Hematopoietic multipotent progenitor cell treated with erythropoietin and hydrocortisone succinate and interleukin-3 and kit ligand, for 8 days (in vitro differentiated cells): ENCODE measurements at regions not wholly inside any gene's neighbourhood (a gene's known extent, or its start where the extent isn't known, plus 50 kb on each side); places are given as distances from the start of the nearest gene placed in this dataset.

ENCODE experiments used
- DNase-seq: peaks from one replicate; pipeline ENCODE4 v3.0.0-alpha.2; 2015

- no peak for DNase-seq
Observed at GRCh38 chr6:128663238-128663637, 142.8 kb upstream of the PTPRK start.

GRCh38 chr6:128659878-128660622, 139.7 kb upstream of the PTPRK start:
- DNase-seq = no peak

- no peak for DNase-seq
Observed at GRCh38 chr6:128659276-128659675, 138.9 kb upstream of the PTPRK start.

- no peak for DNase-seq
Observed at GRCh38 chr6:128657181-128657580, 136.8 kb upstream of the PTPRK start.

- no peak for DNase-seq
Observed at GRCh38 chr6:128655978-128656498, 135.6 kb upstream of the PTPRK start.

DNA sequence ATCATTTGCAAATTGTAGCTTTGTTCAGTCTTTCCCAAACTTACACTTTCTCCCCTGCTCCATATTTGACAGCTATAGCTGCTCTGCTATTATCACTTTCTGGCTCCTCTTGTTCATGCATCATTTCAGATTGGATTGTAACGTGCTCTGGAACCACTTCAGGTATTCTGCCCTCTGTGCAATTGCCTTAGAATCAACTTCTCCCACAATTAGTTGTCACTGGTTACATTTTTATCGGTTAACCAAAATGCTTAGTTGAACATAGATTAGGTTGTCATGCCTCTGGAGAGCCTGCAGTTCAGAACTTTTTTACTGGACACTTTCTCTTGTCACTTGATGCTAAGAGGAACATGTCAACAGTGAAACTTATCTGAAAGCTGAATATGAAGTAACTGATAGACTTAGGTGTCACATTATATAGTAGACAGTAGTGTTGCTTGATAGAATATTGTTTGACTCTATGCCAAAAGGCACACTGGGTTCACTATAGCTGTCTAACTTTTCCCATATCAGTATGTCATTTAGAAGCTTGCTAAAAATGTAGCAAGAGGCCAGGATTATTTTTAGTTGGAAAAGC, 127.7 kb upstream of the PTPRK start:
- no peak for DNase-seq

GRCh38 chr6:128642132-128642531, 121.7 kb upstream of the PTPRK start:
- no peak for DNase-seq

- no peak for DNase-seq
Observed at GRCh38 chr6:128641703-128642102, 121.3 kb upstream of the PTPRK start.

DNA sequence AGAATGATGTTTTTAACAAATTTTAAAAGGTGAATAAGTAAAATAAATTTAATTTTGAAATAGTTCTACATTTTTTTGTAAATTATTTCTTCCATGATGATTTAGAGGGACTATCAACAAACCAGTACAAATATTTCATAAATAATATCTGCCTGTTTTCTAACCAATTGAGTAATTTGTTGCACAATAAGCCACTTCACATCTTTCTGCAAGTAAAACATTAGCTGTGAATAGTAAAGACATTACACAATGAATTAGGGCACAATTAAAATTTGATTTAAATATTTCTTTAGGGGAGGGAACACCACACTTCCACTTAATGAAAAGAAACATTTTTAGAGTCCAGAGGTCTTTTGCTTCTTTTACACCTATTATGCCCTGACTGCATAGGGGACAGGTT, 118.4 kb upstream of the PTPRK start:
- DNase-seq = no peak

DNA sequence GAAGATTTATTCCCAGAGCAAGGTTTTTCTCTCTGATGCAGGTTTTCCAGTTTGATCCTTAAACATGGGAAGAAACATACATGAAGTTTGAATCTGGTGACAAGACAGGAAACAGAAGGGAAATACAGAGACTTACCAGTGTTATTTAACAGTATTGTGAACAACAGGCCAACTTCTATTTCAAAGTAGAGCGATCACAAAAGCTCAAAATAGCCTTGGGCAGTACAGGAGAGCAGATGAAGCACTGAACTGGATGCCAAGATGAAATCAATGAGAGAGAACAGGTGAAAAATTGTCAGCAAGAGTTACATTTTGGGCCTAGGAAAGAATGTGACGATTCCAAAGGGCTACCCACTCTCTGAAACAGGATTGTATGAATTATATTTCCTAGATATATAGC, 114.8 kb upstream of the PTPRK start:
- DNase-seq = no peak

DNA sequence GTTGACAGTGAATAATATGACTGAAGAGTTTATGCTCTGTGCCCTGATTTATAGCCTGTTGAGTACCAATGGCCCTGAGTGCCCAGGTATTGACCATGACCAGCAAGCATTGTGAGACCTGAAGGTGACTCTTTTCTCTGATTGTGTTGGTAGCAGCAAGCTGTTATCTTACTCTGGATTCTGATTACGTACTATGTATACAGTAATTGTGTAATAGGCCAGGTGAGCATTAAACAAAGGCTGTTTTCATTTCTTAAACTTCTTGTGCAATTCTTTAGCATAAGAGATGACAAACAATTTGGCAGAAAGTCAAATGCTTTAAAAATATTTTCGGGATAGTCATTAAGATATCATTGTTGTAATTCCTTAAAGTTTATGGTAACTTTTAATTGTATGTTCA, 111.7 kb upstream of the PTPRK start:
- no peak for DNase-seq

DNA sequence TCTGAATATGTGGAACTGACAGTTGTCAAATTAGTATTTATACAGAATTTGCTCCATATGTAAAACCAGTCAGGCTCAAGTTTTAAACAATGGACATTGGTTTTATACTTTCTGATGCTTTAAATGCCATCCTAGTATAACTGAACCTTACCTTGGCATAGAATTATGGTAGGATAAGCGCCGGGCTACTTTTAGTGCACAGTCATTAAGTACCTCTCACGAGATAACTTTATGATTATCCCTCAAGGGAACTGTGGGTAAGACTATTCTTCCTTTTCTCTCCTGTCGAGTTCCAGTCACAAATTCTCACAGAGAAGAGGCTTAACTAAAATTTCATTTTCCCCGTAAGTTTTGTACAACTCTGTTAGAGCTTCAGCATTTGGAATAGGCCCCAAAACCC, 110.6 kb upstream of the PTPRK start:
- DNase-seq = no peak

GRCh38 chr6:128630213-128630612, 109.8 kb upstream of the PTPRK start:
- no peak for DNase-seq

DNA sequence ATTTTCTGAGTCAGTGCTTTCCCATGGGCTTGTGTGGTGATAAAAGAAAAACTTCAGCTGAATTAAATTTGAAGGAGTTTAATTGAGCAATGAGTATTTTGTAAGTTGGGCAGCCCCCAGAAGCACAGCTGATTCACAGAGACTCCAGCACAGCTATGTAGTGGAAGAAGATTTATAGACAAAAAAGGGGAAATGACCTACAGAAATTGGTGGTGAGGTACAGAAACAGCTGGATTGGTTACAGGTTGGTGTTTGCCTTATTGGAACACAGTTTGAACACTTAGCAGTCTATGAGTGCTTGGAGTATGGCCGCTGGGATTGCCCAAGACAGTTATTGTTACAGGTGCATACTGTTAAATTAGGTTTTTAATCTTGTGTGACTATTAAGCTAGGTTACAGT, 96.9 kb upstream of the PTPRK start:
- no peak for DNase-seq

- DNase-seq = no peak
Observed at GRCh38 chr6:128616342-128616741, 95.9 kb upstream of the PTPRK start.

DNA sequence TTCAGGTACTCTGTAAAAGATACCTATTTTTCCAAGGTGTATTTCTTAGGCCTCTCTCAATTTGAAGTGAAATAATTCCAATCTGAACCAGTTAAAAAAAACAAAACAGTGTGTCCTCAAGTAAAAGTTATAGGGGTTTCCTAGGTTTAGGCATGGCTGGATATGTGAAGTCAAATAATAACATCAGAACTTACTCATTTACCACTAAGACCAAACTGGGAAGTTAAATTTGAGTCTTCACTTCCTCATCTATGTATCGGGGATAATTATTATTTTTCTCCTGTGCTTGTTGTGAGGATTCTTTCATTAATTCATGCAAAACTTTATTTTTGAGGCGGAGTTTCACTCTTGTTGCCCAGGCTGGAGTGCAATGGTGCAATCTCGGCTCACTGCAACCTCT, 86.2 kb upstream of the PTPRK start:
- no peak for DNase-seq

GRCh38 chr6:128605961-128606360, 85.6 kb upstream of the PTPRK start:
- DNase-seq = no peak

GRCh38 chr6:128601060-128601459, 80.7 kb upstream of the PTPRK start:
- no peak for DNase-seq

DNA sequence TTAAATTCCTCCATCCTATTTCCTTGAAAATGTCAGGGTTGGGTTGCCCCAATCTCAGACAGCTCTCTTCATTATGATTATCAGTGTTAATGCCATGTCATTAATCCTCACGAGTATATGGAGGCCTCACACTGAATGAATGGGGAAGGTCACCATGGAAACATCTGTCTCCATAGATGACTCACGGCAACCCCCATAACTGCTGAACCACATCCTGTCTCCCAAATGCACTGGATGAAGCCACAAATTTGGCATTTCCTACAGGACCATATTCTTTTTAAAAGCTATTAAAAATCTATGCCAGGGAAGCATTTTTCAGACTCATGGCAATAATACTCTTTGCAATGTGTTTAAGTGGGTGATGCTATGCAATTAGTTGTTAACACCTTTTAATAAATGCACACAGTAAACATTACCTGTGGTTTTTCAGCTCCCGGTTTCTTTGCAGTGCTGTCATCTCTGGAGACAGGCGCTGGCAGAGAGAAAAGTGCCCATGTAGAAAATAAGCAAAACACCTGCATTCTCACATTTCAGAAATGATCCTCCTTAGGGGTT, 80.1 kb upstream of the PTPRK start:
- DNase-seq = no peak

- DNase-seq = no peak
Observed at GRCh38 chr6:128599036-128599435, 78.6 kb upstream of the PTPRK start.

- DNase-seq = no peak
Observed at GRCh38 chr6:128598571-128598970, 78.2 kb upstream of the PTPRK start.

GRCh38 chr6:128597956-128598355, 77.6 kb upstream of the PTPRK start:
- no peak for DNase-seq

DNA sequence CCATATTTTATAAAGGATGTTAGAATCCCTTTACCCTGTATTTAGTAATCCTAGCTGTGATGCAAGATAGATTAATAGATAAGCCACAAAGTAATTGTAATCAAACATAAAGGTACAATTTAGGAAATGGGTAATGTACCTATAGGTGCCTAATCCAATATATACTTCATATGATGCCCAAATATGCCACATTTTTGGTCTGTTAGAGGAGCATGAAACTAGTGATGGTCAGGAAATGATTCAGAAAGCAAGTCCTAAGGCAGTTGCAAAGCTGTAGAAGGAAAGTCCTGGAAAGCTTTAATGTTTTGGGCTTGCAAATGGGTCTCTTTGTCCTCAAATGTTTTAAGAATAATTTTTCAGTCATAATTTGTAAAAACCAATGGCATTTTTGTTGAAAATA, 76.6 kb upstream of the PTPRK start:
- no peak for DNase-seq

DNA sequence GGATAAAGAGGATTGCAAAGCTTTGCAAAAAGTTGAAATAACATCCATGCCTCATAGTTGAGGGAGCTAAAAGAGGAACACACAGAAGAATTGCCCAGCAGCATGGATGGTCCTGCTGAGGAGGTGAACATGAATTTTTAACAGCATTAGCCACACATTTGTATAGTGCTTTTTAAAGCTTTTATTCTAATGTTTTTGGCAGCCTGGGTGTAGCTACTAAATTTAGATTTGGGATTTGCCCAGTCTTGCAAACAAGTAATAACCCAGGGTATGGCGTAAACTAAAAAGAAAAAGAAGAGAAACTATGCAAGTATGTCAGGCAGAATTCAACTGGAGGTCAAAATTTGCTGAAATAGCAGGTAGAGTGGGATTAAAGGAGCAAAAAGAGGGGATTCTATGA, 75.1 kb upstream of the PTPRK start:
- DNase-seq = no peak

- no peak for DNase-seq
Observed at GRCh38 chr6:128586095-128586494, 65.7 kb upstream of the PTPRK start.
